ENCODE measurements at regions not wholly inside any gene's neighbourhood (a gene's known extent, or its start where the extent isn't known, plus 50 kb on each side); places are given as distances from the start of the nearest gene placed in this dataset.

GRCh38 chr6:130717657-130718056 lies 109.5 kb upstream of the SMLR1 start:
- Histone ChIP-seq H3K36me3 (ENCODE audit: control insufficient read depth in 4 of 4, insufficient read depth in 3 of 4, low read depth in 1 of 4, low read length in 3 of 4) (no peaks in the 10 kb centered on the region), H3K4me3 (ENCODE audit: low read depth in 1 of 3, low read length in 3 of 3) (no peak overlapping the region), H3K4me1 (ENCODE audit: control insufficient read depth in 4 of 4, insufficient read depth in 4 of 4, low read length in 3 of 4) (no peaks in the 10 kb centered on the region), H3K9me3 (ENCODE audit: control insufficient read depth in 4 of 4, low read length in 3 of 4) (peaks cover 0 to 2% (median 0%) of the 10 kb centered on the region in 4 donors), H3K27ac (ENCODE audit: low read depth in 1 of 2, low read length in 2 of 2) (no peak overlapping the region), H3K9ac (ENCODE audit: low read depth in 1 of 2, low read length in 2 of 2) (no peak overlapping the region), H3K27me3 (ENCODE audit: control insufficient read depth in 4 of 4, insufficient read depth in 4 of 4, low read length in 3 of 4) (no peaks in the 10 kb centered on the region)
- DNase-seq (ENCODE audit: low spot score), result no peak
- 90% methylated on average over 1 of the region's 1 CpG for WGBS
- no peak for TF ChIP-seq RAD21 (IDR thresholded peaks at IDR 0.05)
- TF ChIP-seq SP1 (IDR thresholded peaks at IDR 0.05), result no peak
- no peak for TF ChIP-seq ATF3 (IDR thresholded peaks at IDR 0.05)
- no peak for TF ChIP-seq ZBTB33 (IDR thresholded peaks at IDR 0.05)
- TF ChIP-seq JUND (IDR thresholded peaks at IDR 0.05), result no peak
- no peak for TF ChIP-seq FOXA1 (IDR thresholded peaks at IDR 0.05)
- TF ChIP-seq MAX (IDR thresholded peaks at IDR 0.05), result no peak
- no peak for TF ChIP-seq REST (IDR thresholded peaks at IDR 0.05)
- no peak for TF ChIP-seq HNF4A (conservative IDR thresholded peaks at IDR 0.05)
- no peak for TF ChIP-seq FOXA2 (IDR thresholded peaks at IDR 0.05)
- TF ChIP-seq YY1 (IDR thresholded peaks at IDR 0.05), result no peak
- no peak for TF ChIP-seq RXRA (IDR thresholded peaks at IDR 0.05)
- TF ChIP-seq HNF4G (IDR thresholded peaks at IDR 0.05), result no peak
- TF ChIP-seq EGR1 (IDR thresholded peaks at IDR 0.05; ENCODE audit: low read depth in 2 of 2), result no peak
- no peak for TF ChIP-seq GABPA (IDR thresholded peaks at IDR 0.05 in 1 of 2, conservative IDR thresholded peaks at IDR 0.05 in 1 of 2)
- TF ChIP-seq CTCF (IDR thresholded peaks at IDR 0.05; ENCODE audit: low read depth, low read length, missing input control), result no peak
- TF ChIP-seq NR2F2 (IDR thresholded peaks at IDR 0.05), result no peak
